ENCODE measurements at regions not wholly inside any gene's neighbourhood (a gene's known extent, or its start where the extent isn't known, plus 50 kb on each side); places are given as distances from the start of the nearest gene placed in this dataset.

- TF ChIP-seq CTCF (IDR thresholded peaks at IDR 0.05) (no peak), POLR2A (IDR thresholded peaks at IDR 0.05) (no peak)
Measured at GRCh38 chr2:212863185-212863588, 288.2 kb downstream of the IKZF2 start.

Data from lower leg skin (tissue), 3 donors.